HuH-7 (cell line): ENCODE measurements at regions not wholly inside any gene's neighbourhood (a gene's known extent, or its start where the extent isn't known, plus 50 kb on each side); places are given as distances from the start of the nearest gene placed in this dataset.
A peak's percentile ranks its signal among the peaks of the same experiment; 100 is the strongest.

ENCODE experiments used
- DNase-seq: peaks from one replicate; pipeline ENCODE4 v3.0.0; 2011; ENCODE audit warnings: low spot score

DNA sequence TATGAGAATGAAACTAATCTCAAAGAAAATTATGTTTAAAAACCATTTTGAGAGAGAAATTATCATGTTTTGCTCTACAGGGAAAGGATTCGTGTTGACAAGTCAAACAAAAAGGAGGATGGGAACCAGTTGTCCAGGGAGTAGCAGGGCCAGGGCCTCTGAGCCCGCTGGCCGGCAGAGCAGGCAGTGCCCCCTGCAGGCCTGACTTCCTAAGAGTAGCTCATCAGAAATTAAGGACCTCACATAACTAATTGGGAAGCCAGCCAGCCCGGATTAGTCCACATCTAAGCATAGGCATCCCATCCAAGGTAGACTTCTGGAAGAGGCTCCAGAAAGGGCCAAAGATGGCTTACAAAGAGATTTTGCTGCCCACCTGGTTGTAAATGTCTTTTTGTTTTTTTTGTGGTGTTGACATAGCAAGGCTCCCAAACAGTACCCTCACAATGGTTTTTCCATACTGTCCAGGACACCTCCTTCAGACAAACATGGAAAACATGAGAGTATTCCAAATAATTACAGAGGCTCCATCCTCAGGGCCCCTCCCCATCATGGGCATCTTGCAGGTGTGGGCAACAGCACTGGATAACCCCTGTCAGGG lies 241.2 kb upstream of the TANK start:
- DNase-seq = peak; percentile 42

DNA sequence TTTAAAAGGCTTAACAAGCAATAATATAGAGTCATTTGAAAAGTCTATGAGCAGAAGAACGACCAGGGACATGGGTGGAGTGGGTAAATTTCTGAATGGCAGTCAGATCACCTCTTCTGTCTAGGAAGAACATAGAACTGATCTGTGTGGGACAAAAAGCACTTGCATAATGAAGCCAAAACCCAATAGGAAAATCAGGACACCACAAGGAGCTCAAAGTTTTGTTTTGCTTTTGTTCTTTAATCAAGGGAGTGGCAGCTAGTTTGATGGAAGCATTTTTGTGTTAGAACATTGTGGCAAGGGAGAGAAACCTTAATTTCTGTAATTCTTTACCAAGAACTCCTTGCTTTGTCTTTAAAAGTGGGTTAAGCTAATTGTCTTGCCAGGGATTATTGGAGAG lies 240.2 kb upstream of the TANK start:
- DNase-seq = no peak

GRCh38 chr2:160920791-160921303 lies 239.4 kb upstream of the TANK start:
- no peak for DNase-seq

- no peak for DNase-seq
Observed at GRCh38 chr2:160921386-160921964, 238.8 kb upstream of the TANK start.

- DNase-seq = no peak
Observed at GRCh38 chr2:160924936-160925353, 235.3 kb upstream of the TANK start.

- no peak for DNase-seq
Observed at GRCh38 chr2:160925956-160926355, 234.3 kb upstream of the TANK start.

DNA sequence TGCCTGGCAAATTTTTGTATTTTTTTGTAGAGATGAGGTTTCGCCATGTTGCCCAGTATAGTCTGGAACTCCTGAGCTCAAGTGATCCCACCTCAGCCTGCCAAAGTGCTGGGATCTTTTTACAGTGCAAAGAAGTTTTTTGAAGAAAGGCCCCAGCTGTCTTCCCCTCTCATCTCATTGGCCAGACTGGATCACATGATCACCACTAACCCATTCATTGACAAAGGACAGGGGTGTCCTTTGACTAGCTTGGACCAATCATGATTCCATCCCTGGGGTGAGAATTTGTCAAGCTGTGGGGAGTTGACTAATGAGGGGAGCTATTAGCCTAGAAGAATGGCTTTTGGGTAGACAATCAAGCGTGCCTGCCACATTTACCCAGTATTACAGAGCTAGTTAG lies 232.9 kb upstream of the TANK start:
- no peak for DNase-seq

GRCh38 chr2:160928854-160929301 lies 231.3 kb upstream of the TANK start:
- DNase-seq = no peak

GRCh38 chr2:160931531-160931930 lies 228.7 kb upstream of the TANK start:
- no peak for DNase-seq

DNA sequence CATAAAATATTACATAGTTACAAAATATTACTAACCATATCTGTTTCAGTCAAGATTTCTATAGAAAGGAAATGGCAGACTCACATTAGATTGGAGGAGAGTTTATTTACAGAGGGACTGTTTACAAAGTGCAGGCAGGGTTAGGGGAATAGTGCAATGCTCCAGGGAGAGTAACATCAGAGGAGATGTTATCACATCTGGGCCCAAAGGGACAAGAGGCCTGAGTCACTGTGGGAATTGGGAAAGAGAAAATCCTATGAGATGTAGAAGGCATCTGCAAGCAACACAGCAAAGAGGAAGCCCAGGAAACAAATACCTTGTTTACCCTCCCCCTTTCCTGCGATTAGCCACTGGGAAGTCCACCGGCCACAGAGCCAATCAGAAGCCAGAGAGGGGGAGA lies 227.3 kb upstream of the TANK start:
- peak; percentile 48 for DNase-seq

- no peak for DNase-seq
Observed at GRCh38 chr2:160934263-160934662, 226.0 kb upstream of the TANK start.

DNA sequence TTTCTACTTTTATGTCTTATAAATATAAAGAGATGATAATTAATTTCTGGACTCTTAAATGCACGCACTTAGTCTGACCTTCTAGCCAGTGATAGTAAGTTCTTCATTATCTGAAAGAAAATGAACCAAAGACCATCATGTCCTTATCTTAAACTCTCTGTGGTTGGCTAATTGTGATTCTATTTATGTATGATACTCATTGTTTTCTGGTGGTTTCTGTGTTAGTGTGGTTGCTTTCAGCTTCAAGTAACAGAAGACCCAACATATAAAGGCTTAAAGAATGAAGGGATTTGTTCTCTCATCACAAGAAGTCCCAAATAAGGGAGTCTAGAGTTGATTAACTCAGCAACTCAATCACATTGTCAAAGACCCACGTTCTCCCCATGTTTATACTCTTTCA lies 225.2 kb upstream of the TANK start:
- DNase-seq = no peak

GRCh38 chr2:160936044-160936806 lies 224.0 kb upstream of the TANK start:
- DNase-seq = no peak

GRCh38 chr2:160940271-160940670 lies 220.0 kb upstream of the TANK start:
- DNase-seq = no peak

DNA sequence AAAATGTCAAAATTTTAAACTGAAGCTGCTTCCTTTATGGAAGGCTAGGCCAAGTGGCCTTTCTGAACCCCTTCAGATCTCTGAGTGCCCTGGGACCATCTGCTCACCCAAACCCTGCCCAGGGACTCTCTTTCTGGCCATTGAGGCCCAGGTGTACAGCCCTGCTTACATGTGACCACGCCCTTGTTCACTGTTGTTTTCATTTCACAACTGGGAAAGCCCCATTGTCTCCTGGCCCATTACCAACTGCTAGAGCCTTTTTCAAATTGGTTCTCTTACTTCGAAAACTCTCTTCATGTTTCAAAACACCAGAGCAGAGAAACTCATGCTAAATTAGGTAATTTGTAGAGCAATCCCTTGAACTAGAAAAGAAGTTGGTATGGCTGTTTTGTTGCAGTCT lies 219.5 kb upstream of the TANK start:
- no peak for DNase-seq

GRCh38 chr2:160941290-160941846 lies 218.9 kb upstream of the TANK start:
- no peak for DNase-seq

DNA sequence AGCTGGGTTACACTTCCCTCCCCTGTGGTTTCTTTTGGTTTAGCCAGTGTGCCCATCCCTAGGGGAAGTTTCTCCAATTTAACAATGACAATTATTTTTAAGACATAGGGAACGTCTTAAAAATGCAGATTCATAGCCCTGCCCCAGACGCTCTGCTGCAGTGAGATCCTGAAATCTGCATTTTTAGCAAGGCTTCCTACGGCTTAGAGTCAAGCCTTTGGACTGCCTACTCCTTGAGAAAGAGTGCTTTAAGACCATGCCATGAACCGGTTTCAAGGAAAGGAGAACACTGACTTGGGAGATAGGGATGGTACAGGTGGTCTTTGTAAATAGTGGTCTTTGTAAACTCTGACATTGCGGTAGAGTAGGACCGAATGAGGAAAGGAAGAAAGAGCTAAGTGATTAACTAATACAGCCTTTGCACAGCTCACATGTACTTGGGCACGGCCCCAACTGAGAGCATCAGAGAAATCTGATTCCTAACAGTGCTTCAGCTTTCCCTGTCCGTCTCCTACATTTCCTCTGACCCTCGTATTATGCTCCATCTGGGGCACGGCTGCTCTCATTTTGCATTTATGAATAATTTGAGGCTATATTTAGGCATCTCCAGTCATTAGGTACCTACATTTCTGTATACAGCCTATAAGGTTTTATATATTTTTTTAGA lies 217.6 kb upstream of the TANK start:
- DNase-seq = no peak

DNA sequence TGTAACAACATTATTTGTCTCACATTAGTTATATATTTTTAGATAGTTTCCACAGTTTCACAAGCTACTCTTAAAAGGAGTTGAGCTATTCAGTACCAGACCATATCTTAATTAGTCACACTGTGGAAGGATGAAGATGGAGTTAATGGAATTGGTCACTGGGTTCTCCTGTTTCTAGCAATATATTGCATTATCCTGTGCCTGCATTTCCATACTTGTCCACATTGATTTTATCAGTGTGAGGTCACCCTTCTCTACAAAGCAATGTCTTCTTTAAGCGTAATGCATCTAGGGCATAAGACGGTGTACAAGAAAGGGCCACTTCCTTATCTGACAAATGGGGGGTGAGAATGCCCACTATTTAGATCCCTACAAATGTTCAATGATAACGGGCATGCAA lies 216.8 kb upstream of the TANK start:
- no peak for DNase-seq

GRCh38 chr2:160952464-160953254 lies 207.6 kb upstream of the TANK start:
- no peak for DNase-seq

DNA sequence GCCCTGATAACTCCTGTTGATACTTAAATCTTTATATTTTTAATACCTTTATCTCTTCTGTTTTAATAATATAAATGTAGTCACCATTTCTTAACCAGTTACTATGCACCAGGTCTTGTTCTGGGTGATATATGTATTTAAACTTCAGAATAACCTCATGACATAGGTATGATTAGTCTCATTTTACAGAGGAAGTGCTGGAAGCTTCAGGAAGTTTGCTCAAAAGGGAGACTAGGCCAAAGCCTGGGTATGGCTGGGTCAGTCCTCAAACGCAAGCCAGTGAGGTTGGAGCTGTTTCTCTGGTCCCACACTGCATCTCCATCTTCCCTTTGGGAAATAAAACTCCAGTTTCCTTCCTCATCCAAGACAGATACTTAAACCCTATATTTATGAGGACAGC lies 204.7 kb upstream of the TANK start:
- DNase-seq = no peak

- DNase-seq = no peak
Observed at GRCh38 chr2:160956243-160956802, 203.9 kb upstream of the TANK start.
